ENCODE measurements at regions not wholly inside any gene's neighbourhood (a gene's known extent, or its start where the extent isn't known, plus 50 kb on each side); places are given as distances from the start of the nearest gene placed in this dataset.

DNA sequence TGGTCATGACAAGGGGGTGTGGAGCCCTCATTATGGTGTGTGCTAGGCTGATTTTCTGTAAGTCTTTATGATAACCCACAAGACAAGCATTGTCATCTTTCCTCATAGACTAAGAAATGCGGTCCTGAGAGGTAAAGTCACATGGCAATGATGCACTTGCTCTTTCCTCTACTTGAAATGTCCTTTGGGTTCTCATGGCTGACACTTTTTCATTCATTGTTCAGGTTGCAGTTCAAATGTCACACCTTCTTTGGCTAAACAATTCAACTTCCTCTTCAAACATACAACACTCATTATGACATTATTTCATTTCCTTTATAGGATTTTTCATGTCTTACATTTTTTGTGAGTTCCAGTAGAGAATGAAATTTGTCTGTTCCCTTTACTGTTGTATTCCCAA, 323.6 kb upstream of the PRR16 start:
- TF ChIP-seq, protein P1, sequence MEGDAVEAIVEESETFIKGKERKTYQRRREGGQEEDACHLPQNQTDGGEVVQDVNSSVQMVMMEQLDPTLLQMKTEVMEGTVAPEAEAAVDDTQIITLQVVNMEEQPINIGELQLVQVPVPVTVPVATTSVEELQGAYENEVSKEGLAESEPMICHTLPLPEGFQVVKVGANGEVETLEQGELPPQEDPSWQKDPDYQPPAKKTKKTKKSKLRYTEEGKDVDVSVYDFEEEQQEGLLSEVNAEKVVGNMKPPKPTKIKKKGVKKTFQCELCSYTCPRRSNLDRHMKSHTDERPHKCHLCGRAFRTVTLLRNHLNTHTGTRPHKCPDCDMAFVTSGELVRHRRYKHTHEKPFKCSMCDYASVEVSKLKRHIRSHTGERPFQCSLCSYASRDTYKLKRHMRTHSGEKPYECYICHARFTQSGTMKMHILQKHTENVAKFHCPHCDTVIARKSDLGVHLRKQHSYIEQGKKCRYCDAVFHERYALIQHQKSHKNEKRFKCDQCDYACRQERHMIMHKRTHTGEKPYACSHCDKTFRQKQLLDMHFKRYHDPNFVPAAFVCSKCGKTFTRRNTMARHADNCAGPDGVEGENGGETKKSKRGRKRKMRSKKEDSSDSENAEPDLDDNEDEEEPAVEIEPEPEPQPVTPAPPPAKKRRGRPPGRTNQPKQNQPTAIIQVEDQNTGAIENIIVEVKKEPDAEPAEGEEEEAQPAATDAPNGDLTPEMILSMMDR (conservative IDR thresholded peaks at IDR 0.05; ENCODE audit: low read depth, low read length): no peak
- TF ChIP-seq EZH2 (IDR thresholded peaks at IDR 0.05; ENCODE audit: borderline replicate concordance, low read depth, low read length, poor library complexity, severe bottlenecking): no peak
